ENCODE measurements at regions not wholly inside any gene's neighbourhood (a gene's known extent, or its start where the extent isn't known, plus 50 kb on each side); places are given as distances from the start of the nearest gene placed in this dataset.

DNA sequence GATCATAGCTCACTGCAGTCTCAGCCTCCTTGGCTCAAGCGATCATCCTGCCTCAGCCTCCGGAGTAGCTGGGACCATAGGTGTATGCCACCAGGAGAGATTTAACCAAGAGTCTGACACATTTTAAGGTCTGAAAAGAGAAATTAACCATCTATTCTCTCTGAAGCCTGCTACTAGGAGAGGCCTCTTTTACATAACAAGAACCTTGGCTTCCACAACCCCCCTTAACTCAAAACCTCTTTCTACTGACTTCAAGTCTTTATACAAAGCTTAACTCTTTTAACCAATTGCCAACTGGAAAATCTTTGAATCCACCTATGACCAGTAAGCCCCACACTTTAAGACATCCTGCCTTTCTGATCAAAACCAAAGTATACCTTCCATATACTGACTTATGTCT, 279.9 kb upstream of the CELF4 start:
- TF ChIP-seq, protein P1, sequence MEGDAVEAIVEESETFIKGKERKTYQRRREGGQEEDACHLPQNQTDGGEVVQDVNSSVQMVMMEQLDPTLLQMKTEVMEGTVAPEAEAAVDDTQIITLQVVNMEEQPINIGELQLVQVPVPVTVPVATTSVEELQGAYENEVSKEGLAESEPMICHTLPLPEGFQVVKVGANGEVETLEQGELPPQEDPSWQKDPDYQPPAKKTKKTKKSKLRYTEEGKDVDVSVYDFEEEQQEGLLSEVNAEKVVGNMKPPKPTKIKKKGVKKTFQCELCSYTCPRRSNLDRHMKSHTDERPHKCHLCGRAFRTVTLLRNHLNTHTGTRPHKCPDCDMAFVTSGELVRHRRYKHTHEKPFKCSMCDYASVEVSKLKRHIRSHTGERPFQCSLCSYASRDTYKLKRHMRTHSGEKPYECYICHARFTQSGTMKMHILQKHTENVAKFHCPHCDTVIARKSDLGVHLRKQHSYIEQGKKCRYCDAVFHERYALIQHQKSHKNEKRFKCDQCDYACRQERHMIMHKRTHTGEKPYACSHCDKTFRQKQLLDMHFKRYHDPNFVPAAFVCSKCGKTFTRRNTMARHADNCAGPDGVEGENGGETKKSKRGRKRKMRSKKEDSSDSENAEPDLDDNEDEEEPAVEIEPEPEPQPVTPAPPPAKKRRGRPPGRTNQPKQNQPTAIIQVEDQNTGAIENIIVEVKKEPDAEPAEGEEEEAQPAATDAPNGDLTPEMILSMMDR (conservative IDR thresholded peaks at IDR 0.05; ENCODE audit: low read length), result no peak
- TF ChIP-seq EZH2phosphoT487 (IDR thresholded peaks at IDR 0.05; ENCODE audit: borderline replicate concordance, low read depth, low read length), result no peak
